ENCODE measurements at regions not wholly inside any gene's neighbourhood (a gene's known extent, or its start where the extent isn't known, plus 50 kb on each side); places are given as distances from the start of the nearest gene placed in this dataset.

DNA sequence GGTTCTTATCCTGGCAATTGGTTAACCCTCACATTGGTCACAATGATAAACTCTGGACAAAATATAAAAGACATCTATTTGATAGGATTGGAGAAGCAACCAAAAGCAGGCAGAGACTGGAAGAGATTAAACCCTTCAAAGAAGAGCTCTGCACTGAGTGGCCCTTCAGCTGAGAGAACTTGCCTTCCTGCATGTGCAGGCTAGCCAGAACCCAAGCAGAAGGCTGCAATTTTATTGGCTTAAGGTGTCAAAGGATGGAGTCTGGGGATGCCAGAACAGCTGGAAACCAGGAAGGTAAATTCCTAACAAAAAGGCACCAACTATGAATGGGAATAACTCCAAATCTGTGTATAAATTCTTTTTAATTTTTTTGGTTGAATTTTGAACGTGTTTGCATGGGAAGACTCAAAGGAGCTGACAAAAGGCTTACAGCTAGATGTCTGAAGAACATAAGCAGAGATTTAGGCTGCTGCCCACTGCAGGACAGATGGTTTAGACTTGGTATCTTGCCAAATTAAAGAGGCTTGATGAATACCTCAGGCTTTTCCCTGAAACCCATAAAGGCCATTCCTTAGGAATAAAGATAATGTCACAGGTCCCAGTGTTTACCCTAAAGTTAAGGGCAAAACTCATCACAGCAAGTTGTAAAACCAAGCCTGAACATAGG is 66.3 kb downstream of the NR2F1 start:
- TF ChIP-seq, protein P1, sequence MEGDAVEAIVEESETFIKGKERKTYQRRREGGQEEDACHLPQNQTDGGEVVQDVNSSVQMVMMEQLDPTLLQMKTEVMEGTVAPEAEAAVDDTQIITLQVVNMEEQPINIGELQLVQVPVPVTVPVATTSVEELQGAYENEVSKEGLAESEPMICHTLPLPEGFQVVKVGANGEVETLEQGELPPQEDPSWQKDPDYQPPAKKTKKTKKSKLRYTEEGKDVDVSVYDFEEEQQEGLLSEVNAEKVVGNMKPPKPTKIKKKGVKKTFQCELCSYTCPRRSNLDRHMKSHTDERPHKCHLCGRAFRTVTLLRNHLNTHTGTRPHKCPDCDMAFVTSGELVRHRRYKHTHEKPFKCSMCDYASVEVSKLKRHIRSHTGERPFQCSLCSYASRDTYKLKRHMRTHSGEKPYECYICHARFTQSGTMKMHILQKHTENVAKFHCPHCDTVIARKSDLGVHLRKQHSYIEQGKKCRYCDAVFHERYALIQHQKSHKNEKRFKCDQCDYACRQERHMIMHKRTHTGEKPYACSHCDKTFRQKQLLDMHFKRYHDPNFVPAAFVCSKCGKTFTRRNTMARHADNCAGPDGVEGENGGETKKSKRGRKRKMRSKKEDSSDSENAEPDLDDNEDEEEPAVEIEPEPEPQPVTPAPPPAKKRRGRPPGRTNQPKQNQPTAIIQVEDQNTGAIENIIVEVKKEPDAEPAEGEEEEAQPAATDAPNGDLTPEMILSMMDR (conservative IDR thresholded peaks at IDR 0.05; ENCODE audit: control insufficient read depth, insufficient read depth, low read depth, low read length): no peak
- DNase-seq (ENCODE audit: low read depth): no peak
- no peak overlapping the region for H3K4me3 ChIP-seq (ENCODE audit: control insufficient read depth, low read depth, low read length)

DNA sequence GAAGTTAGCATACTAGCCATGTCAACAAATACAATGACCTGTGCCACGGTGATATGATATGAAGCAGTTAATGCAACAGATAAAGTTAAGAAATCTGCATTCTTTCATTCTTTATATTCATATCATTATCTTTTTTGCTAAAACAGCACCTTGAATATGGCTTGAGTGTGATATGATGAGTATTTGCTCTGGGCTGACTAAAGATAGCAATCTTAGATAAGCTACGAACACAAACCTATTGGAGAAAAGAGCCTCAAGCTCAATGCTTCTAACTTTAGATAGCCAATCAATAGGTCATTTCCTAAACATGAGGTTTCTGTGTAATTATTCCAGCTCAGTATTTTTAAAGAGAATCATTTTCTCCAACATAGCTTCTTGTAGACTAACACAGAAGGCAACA is 61.7 kb downstream of the NR2F1 start:
- H3K4me3 ChIP-seq (ENCODE audit: control insufficient read depth, low read depth, low read length): no peak overlapping the region
- DNase-seq (ENCODE audit: low read depth): no peak
- TF ChIP-seq, protein P1 (conservative IDR thresholded peaks at IDR 0.05; ENCODE audit: control insufficient read depth, insufficient read depth, low read depth, low read length): no peak

Data from fibroblast of mammary gland (primary cell).